GM13977 (cell line): ENCODE measurements at regions not wholly inside any gene's neighbourhood (a gene's known extent, or its start where the extent isn't known, plus 50 kb on each side); places are given as distances from the start of the nearest gene placed in this dataset.

Experiments used
- DNase-seq: peaks from one replicate; pipeline ENCODE4 v3.0.0; 2012; ENCODE audit warnings: low spot score
- CTCF ChIP-seq: IDR thresholded peaks from 2 replicates; pipeline ENCODE4 v1.5.1; 2012; ENCODE audit warnings: mild to moderate bottlenecking, control low read depth; ENCODE audit not compliant: insufficient read depth; ENCODE audit errors: extremely low read depth, missing control alignments
- in situ Hi-C: fragments of 300-500 bp; cut with MboI; formaldehyde crosslinking; loops from one replicate; pipeline ENCODE4 v1.12.0; 2022; ENCODE audit warnings: low sequenced_read_pairs, low pct_unique_long_range_greater_than_20kb, mixed read lengths, inconsistent platforms; ENCODE audit not compliant: unreplicated experiment

- in situ Hi-C loops: no loop called here
- TF ChIP-seq CTCF: no peak
- DNase-seq: no peak
Measured at GRCh38 chr3:81888914-81889557, 127.6 kb upstream of the GBE1 start.

- in situ Hi-C loops: no loop called here
- DNase-seq: no peak
- no peak for TF ChIP-seq CTCF
Measured at GRCh38 chr3:81887448-81887847, 126.0 kb upstream of the GBE1 start.

GRCh38 chr3:81886081-81886480 lies 124.6 kb upstream of the GBE1 start:
- in situ Hi-C loops: no loop called here
- no peak for TF ChIP-seq CTCF
- no peak for DNase-seq

GRCh38 chr3:81884791-81885190 lies 123.3 kb upstream of the GBE1 start:
- DNase-seq: no peak
- in situ Hi-C loops: no loop called here
- no peak for TF ChIP-seq CTCF

- DNase-seq: no peak
- in situ Hi-C loops: no loop called here
- TF ChIP-seq CTCF: no peak
Measured at GRCh38 chr3:81876826-81877225, 115.4 kb upstream of the GBE1 start.

GRCh38 chr3:81874738-81875137 lies 113.3 kb upstream of the GBE1 start:
- DNase-seq: no peak
- in situ Hi-C loops: no loop called here
- TF ChIP-seq CTCF: no peak
